IPS DF 6.9 (cell line): ENCODE measurements at regions not wholly inside any gene's neighbourhood (a gene's known extent, or its start where the extent isn't known, plus 50 kb on each side); places are given as distances from the start of the nearest gene placed in this dataset.
"Not testable (repeated sequence)": the region's sequence is repeated elsewhere in the genome, so short reads cannot be mapped to it uniquely, and the experiment has no call there.

Experiments used
- DNase-seq: peaks from one replicate; pipeline ENCODE4 v3.0.0-alpha.2; 2013; ENCODE audit warnings: low read depth, low spot score
- H3K27ac ChIP-seq: one replicate; pipeline ENCODE4 v1.5.1; 2013; ENCODE audit warnings: low read length, control low read depth
- H3K27me3 ChIP-seq: 2 replicates; pipeline ENCODE4 v1.6.1; 2013; ENCODE audit warnings: mild to moderate bottlenecking, low read length; ENCODE audit not compliant: control insufficient read depth, insufficient read depth
- H3K36me3 ChIP-seq: 2 replicates; pipeline ENCODE4 v1.6.1; 2013; ENCODE audit warnings: low read length; ENCODE audit not compliant: control insufficient read depth, insufficient read depth
- H3K4me1 ChIP-seq: 2 replicates; pipeline ENCODE4 v1.6.1; 2013; ENCODE audit warnings: low read length; ENCODE audit not compliant: control insufficient read depth, insufficient read depth
- H3K4me3 ChIP-seq: 2 replicates; pipeline ENCODE4 v1.5.1; 2013; ENCODE audit warnings: mild to moderate bottlenecking, low read length
- H3K9me3 ChIP-seq: 2 replicates; pipeline ENCODE4 v1.6.1; 2013; ENCODE audit warnings: low read length, inconsistent platforms; ENCODE audit not compliant: control insufficient read depth, insufficient read depth
- WGBS: extraction: QIAGEN DNeasy Blood & Tissue Kit; methylation state at CpG from one replicate; pipeline ENCODE4 v1.1.7; 2013; ENCODE audit warnings: mixed read lengths, missing lambda C conversion rate; ENCODE audit not compliant: insufficient read length, insufficient coverage; 5-methylcytosine and 5-hydroxymethylcytosine counted together

DNA sequence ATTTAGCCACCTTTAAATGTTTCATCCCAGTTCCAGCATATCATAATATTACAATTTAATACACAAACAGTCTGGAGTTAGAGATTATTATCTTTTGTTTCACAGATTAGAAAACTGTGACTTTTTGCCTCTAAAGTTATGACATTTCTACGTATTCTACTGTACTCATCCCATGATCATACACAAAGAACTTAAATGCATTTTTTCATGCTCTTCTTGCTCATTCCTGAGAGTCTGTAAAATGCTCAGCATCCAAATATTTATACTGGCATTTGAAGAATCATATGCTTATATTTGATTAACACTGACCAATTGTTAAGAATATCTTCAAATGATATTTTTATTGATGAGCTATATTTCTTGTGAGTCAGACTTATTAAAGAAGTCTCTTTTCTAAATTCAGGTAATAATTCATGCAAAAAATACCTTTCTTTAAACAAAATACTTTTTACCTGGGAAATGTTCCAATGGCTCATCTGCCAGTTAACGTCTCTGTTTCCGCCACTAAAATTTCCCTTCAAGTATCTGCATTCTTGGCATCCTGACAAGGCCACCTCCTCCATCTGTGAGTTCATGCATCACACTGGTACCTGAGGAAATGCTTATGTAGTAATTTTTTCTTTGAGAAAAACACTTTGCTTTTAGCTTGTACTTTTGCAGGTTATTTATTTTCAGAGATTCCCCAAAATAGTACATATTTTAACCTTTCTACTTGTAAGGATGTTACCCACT, 139.6 kb upstream of the RASA1 start:
- Histone ChIP-seq H3K4me1 (no peaks in the 10 kb centered on the region), H3K9me3 (no peaks in the 10 kb centered on the region), H3K27me3 (no peaks in the 10 kb centered on the region), H3K27ac (no peak overlapping the region), H3K4me3 (no peak overlapping the region), H3K36me3 (no peaks in the 10 kb centered on the region)
- no CpG with 5 or more reads among the region's 3 CpGs for WGBS
- DNase-seq: no peak

DNA sequence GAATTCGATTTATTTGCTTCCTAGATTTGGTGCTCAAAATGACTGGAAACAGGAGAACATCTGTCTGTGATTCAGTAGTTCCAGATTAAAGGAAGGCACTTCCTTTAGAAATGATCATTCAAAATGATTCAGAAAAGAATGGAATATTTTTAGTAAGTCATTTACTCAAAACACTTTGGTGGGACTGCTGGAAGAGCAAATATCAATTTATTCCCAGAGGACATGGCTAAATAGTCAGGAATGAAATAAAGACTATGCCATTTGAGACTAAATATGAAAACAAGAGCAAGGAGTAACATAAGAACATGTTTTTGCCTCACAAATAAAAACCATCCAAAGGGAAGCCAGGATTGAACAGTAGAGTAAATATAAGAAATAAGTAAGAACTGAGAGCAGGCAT, 138.6 kb upstream of the RASA1 start:
- H3K4me3 ChIP-seq: no peak overlapping the region
- no CpG with 5 or more reads among the region's 1 CpG for WGBS
- H3K36me3 ChIP-seq: no peaks in the 10 kb centered on the region
- no peak overlapping the region for H3K27ac ChIP-seq
- no peak for DNase-seq
- H3K4me1 ChIP-seq: no peaks in the 10 kb centered on the region
- H3K9me3 ChIP-seq: no peaks in the 10 kb centered on the region
- H3K27me3 ChIP-seq: no peaks in the 10 kb centered on the region

DNA sequence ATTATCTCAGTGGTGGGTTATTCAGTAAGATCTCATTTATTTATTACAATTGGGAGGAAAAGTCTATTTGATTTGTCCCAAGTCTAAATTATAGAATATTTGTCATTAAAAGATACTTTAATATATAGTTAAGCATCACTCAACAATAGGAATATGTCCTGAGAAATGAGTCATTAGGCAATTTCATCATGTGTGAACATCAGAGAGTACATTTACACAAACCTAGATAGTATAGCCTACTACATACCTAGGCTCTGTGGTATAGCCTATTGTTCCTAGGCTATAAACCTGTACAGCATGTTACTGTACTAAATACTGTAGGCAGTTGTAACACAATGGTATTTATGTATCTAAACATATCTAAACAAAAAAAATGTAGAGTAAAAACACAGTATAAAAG, 135.0 kb upstream of the RASA1 start:
- Histone ChIP-seq H3K36me3 (no peaks in the 10 kb centered on the region), H3K9me3 (no peaks in the 10 kb centered on the region), H3K27me3 (no peaks in the 10 kb centered on the region), H3K27ac (no peak overlapping the region), H3K4me3 (no peak overlapping the region), H3K4me1 (no peaks in the 10 kb centered on the region)
- no peak for DNase-seq

DNA sequence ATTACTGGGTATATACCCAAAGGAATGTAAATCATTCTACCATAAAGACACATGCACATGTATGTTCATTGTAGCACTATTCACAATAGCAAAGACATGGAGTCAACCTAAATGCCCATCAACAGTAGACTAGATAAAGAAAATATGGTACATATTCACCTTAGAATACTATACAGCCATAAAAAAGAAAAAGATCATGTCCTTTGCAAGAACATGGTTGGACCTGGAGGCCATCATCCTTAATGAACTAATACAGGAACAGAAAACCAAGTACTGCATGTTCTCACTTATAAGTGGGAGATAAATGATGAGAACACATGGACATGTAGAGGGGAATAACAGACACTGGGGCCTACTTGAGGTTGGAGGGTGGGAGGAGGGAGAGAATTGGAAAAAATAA, 133.2 kb upstream of the RASA1 start:
- not testable (repeated sequence) for H3K27me3 ChIP-seq, H3K36me3 ChIP-seq, DNase-seq, H3K4me1 ChIP-seq, H3K9me3 ChIP-seq, H3K27ac ChIP-seq, H3K4me3 ChIP-seq

GRCh38 chr5:87136096-87136495, 131.6 kb upstream of the RASA1 start:
- H3K9me3 ChIP-seq: no peaks in the 10 kb centered on the region
- WGBS: no CpG with 5 or more reads among the region's 1 CpG
- no peaks in the 10 kb centered on the region for H3K27me3 ChIP-seq
- no peak overlapping the region for H3K4me3 ChIP-seq
- H3K4me1 ChIP-seq: no peaks in the 10 kb centered on the region
- no peaks in the 10 kb centered on the region for H3K36me3 ChIP-seq
- no peak overlapping the region for H3K27ac ChIP-seq
- no peak for DNase-seq

- no peak overlapping the region for H3K27ac ChIP-seq
- WGBS: no CpG with 5 or more reads among the region's 1 CpG
- no peaks in the 10 kb centered on the region for H3K4me1 ChIP-seq
These were observed 130.9 kb upstream of the RASA1 start for GRCh38 chr5:87136733-87137132.

GRCh38 chr5:87137283-87137682, 130.4 kb upstream of the RASA1 start:
- WGBS: no CpG with 5 or more reads among the region's 3 CpGs
- DNase-seq: no peak
- Histone ChIP-seq H3K27me3 (no peaks in the 10 kb centered on the region), H3K9me3 (no peaks in the 10 kb centered on the region), H3K27ac (no peak overlapping the region), H3K4me1 (no peaks in the 10 kb centered on the region), H3K36me3 (no peaks in the 10 kb centered on the region), H3K4me3 (no peak overlapping the region)

More at GRCh38 chr5:87136733-87137132, 130.9 kb upstream of the RASA1 start:
- H3K27me3 ChIP-seq: no peaks in the 10 kb centered on the region
- H3K9me3 ChIP-seq: no peaks in the 10 kb centered on the region
- H3K4me3 ChIP-seq: no peak overlapping the region
- no peaks in the 10 kb centered on the region for H3K36me3 ChIP-seq
- no peak for DNase-seq

GRCh38 chr5:87138091-87138805, 129.4 kb upstream of the RASA1 start:
- no CpG with 5 or more reads among the region's 2 CpGs for WGBS
- H3K27ac ChIP-seq: no peak overlapping the region
- H3K4me3 ChIP-seq: no peak overlapping the region
- no peaks in the 10 kb centered on the region for H3K36me3 ChIP-seq
- no peak for DNase-seq
- no peaks in the 10 kb centered on the region for H3K4me1 ChIP-seq
- H3K27me3 ChIP-seq: no peaks in the 10 kb centered on the region
- H3K9me3 ChIP-seq: no peaks in the 10 kb centered on the region

GRCh38 chr5:87139795-87140194, 127.9 kb upstream of the RASA1 start:
- Histone ChIP-seq H3K9me3 (no peaks in the 10 kb centered on the region), H3K4me3 (no peak overlapping the region), H3K4me1 (no peaks in the 10 kb centered on the region), H3K36me3 (no peaks in the 10 kb centered on the region), H3K27ac (no peak overlapping the region), H3K27me3 (no peaks in the 10 kb centered on the region)
- no peak for DNase-seq

GRCh38 chr5:87141544-87141943, 126.1 kb upstream of the RASA1 start:
- no peaks in the 10 kb centered on the region for H3K36me3 ChIP-seq
- no peak for DNase-seq
- no peak overlapping the region for H3K4me3 ChIP-seq
- no CpG with 5 or more reads among the region's 1 CpG for WGBS
- H3K9me3 ChIP-seq: no peaks in the 10 kb centered on the region
- H3K27me3 ChIP-seq: no peaks in the 10 kb centered on the region
- no peaks in the 10 kb centered on the region for H3K4me1 ChIP-seq
- H3K27ac ChIP-seq: no peak overlapping the region

- not testable (repeated sequence) for H3K4me1 ChIP-seq, H3K36me3 ChIP-seq, H3K4me3 ChIP-seq, H3K9me3 ChIP-seq, DNase-seq, H3K27ac ChIP-seq, H3K27me3 ChIP-seq
- WGBS: no CpG with 5 or more reads among the region's 1 CpG
These were observed 121.8 kb upstream of the RASA1 start for GRCh38 chr5:87145853-87146252.
